GM12878 (cell line): ENCODE measurements at regions not wholly inside any gene's neighbourhood (a gene's known extent, or its start where the extent isn't known, plus 50 kb on each side); places are given as distances from the start of the nearest gene placed in this dataset.

ENCODE experiments used
- ATAC-seq: fragments of 200-7000 bp; cut with Tn5 transposase; 3 replicates; pipeline ENCODE4 v1.9.1; 2020; ENCODE audit warnings: mild to moderate bottlenecking, moderate library complexity
- BruUV-seq: library from RNA; stranded (reverse); fragments of 400-500 nt; replicated peaks from 2 replicates; lab custom pipeline; 2021; lab: Mats Ljungman, UMichigan
- CTCF ChIA-PET: fragments of 300-600 bp; sonication (Branson Sonifier 250); formaldehyde crosslinking; extraction: SDS; loops from one replicate; lab custom pipeline; 2021; ENCODE audit warnings: inconsistent platforms; lab: Yijun Ruan, JAX
- POLR2A ChIA-PET: fragments of 350-600 bp; formaldehyde crosslinking; extraction: SDS; loops from one replicate; lab custom pipeline; 2021; ENCODE audit warnings: inconsistent platforms; lab: Charles Lee
- RAD21 ChIA-PET: fragments of 300-600 bp; sonication (Branson Sonifier 250); formaldehyde crosslinking; loops from one replicate; lab custom pipeline; 2023; ENCODE audit warnings: antibody characterized with exemption; ENCODE audit not compliant: unreplicated experiment; lab: Charles Lee
- SMC1A ChIA-PET: fragments of 300-600 bp; sonication (Branson Sonifier 250); formaldehyde crosslinking; loops from one replicate; lab custom pipeline; 2023; ENCODE audit not compliant: unreplicated experiment, uncharacterized antibody; lab: Charles Lee
- DNase-seq: peaks from one replicate; pipeline ENCODE4 v3.0.0-alpha.2; 2011; ENCODE audit warnings: low read depth, low spot score
- FAIRE-seq: peaks from 3 replicates; lab custom pipeline; 2011; peaks lifted over from hg19 to GRCh38; lab: Jason Lieb, UNC
- H2AFZ ChIP-seq: 2 replicates; pipeline ENCODE4 v1.6.0; 2011; ENCODE audit warnings: low read depth, low read length, control low read depth; ENCODE audit not compliant: control insufficient read depth
- H3K27ac ChIP-seq: 2 replicates; pipeline ENCODE4 v1.5.1; 2011; ENCODE audit warnings: control low read depth; ENCODE audit not compliant: control insufficient read depth, insufficient read depth
- H3K27me3 ChIP-seq, 2 experiments: replicated peaks in 1 of 2; 2 replicates each; pipeline versions ENCODE4 v1.6.0 to v1.6.1; 2011; ENCODE audit warnings: low read length in 1 of 2; ENCODE audit not compliant: control insufficient read depth in 2 of 2, insufficient read depth in 2 of 2
- H3K36me3 ChIP-seq, 2 experiments: 2 replicates each; pipeline ENCODE4 v1.5.1; 2011; ENCODE audit warnings: low read length in 1 of 2; ENCODE audit not compliant: control insufficient read depth in 2 of 2, insufficient read depth in 2 of 2
- H3K4me1 ChIP-seq: 2 replicates; pipeline ENCODE4 v1.6.1; 2011; ENCODE audit warnings: mild to moderate bottlenecking, low read length, moderate library complexity, mixed read lengths; ENCODE audit not compliant: control insufficient read depth, insufficient read depth
- H3K4me2 ChIP-seq: 2 replicates; pipeline ENCODE4 v1.6.0; 2011; ENCODE audit warnings: control low read depth; ENCODE audit not compliant: control insufficient read depth, insufficient read depth
- H3K4me3 ChIP-seq: fragments of 200-600 bp; sonication (generic); 2 replicates; pipeline ENCODE4 v1.5.1; 2016
- H3K79me2 ChIP-seq: 2 replicates; pipeline ENCODE4 v1.6.0; 2011; ENCODE audit warnings: low read length; ENCODE audit not compliant: control insufficient read depth, insufficient read depth
- H3K9ac ChIP-seq: 2 replicates; pipeline ENCODE4 v1.8.0; 2011; ENCODE audit warnings: low read length, control low read depth, mixed read lengths; ENCODE audit not compliant: control insufficient read depth, insufficient read depth
- H3K9me3 ChIP-seq: replicated peaks from 3 replicates; pipeline ENCODE4 v1.5.1; 2011; ENCODE audit warnings: mild to moderate bottlenecking, low read length; ENCODE audit not compliant: control insufficient read depth, insufficient read depth
- H4K20me1 ChIP-seq: 2 replicates; pipeline ENCODE4 v1.6.0; 2011; ENCODE audit not compliant: control insufficient read depth, insufficient read depth
- BACH1 ChIP-seq: fragments of 450-650 bp; IDR thresholded peaks from 2 replicates; pipeline ENCODE4 v1.6.1; 2017; ENCODE audit warnings: mild to moderate bottlenecking, borderline replicate concordance
- ELK1 ChIP-seq: IDR thresholded peaks from 2 replicates; pipeline ENCODE4 v1.6.1; 2012; ENCODE audit warnings: low read depth, low read length, improper control_type of control experiment
- FOXM1 ChIP-seq: IDR thresholded peaks from 2 replicates; pipeline ENCODE4 v1.6.1; 2012; ENCODE audit warnings: low read depth, mild to moderate bottlenecking, inconsistent platforms, low read length, moderate library complexity
- PAX8 ChIP-seq: fragments of 450-650 bp; IDR thresholded peaks from 2 replicates; pipeline ENCODE4 v1.6.1; 2017; ENCODE audit warnings: mild to moderate bottlenecking, moderate library complexity
- REST ChIP-seq: IDR thresholded peaks from 2 replicates; pipeline ENCODE4 v1.6.1; 2012; ENCODE audit warnings: mild to moderate bottlenecking, low read depth, low read length
- SMC3 ChIP-seq: IDR thresholded peaks from 2 replicates; pipeline ENCODE4 v1.6.1; 2011; ENCODE audit warnings: low read length, improper control_type of control experiment, borderline replicate concordance
- SRF ChIP-seq, 2 experiments: IDR thresholded peaks; 2 replicates each; pipeline ENCODE4 v1.6.1; 2011; ENCODE audit warnings: low read depth in 2 of 2, low read length in 2 of 2, mild to moderate bottlenecking in 1 of 2, moderate library complexity in 1 of 2
- SUPT20H ChIP-seq: IDR thresholded peaks from 2 replicates; pipeline ENCODE4 v1.6.1; 2011; ENCODE audit warnings: low read depth, mild to moderate bottlenecking, low read length, moderate library complexity, borderline replicate concordance; ENCODE audit not compliant: control insufficient read depth
- WGBS: methylation state at CpG from one replicate; pipeline ENCODE4 v1.1.6; 2016; ENCODE audit warnings: low lambda C conversion rate; ENCODE audit not compliant: insufficient replicate concordance, insufficient coverage; ENCODE audit errors: missing lambda C conversion rate; 5-methylcytosine and 5-hydroxymethylcytosine counted together
- in situ Hi-C: fragments of 300-500 bp; cut with MboI; formaldehyde crosslinking; loops from 9 replicates; pipeline ENCODE4 v1.14.3; 2018; ENCODE audit warnings: mixed read lengths
- intact Hi-C: fragments of 100-400 bp; cut with micrococcal nuclease; formaldehyde crosslinking; loops from one replicate; pipeline ENCODE4 v1.14.2; 2022; ENCODE audit not compliant: unreplicated experiment
- TF ChIP-seq, protein P1 (sequence below), 3 experiments: IDR thresholded peaks in 2 of 3; conservative IDR thresholded peaks in 1 of 3; 2 replicates each; pipeline ENCODE4 v1.5.1; 2011; ENCODE audit warnings: low read depth in 3 of 3, low read length in 3 of 3, mild to moderate bottlenecking in 3 of 3, control low read depth in 2 of 3, moderate library complexity in 2 of 3, inconsistent platforms in 1 of 3, mixed read lengths in 1 of 3; ENCODE audit not compliant: control insufficient read depth in 2 of 3, insufficient read depth in 1 of 3; ENCODE audit errors: extremely low read depth in 1 of 3
- TF ChIP-seq, protein P2 (sequence below): IDR thresholded peaks from 2 replicates; pipeline ENCODE4 v1.6.1; 2012; ENCODE audit warnings: improper control_type of control experiment, low read depth, low read length; ENCODE audit not compliant: insufficient replicate concordance

- ATAC-seq: no peak
- POLR2A ChIA-PET: no interaction called here
- Histone ChIP-seq H2AFZ (no peak overlapping the region), H3K4me3 (no peak overlapping the region), H3K9ac (no peak overlapping the region), H3K27ac (no peak overlapping the region), H3K27me3 (no peaks in the 10 kb centered on the region), H3K4me2 (no peak overlapping the region), H3K9me3 (no peaks in the 10 kb centered on the region), H3K79me2 (no peaks in the 10 kb centered on the region), H4K20me1 (no peaks in the 10 kb centered on the region), H3K36me3 (no peaks in the 10 kb centered on the region), H3K4me1 (no peaks in the 10 kb centered on the region)
- no peak for DNase-seq
- no TSS peak for BruUV-seq
- FAIRE-seq: no peak
- SMC1A ChIA-PET: no interaction called here
- CTCF ChIA-PET: no interaction called here
- in situ Hi-C loops (no loop called here), intact Hi-C loops (no loop called here)
- RAD21 ChIA-PET: no interaction called here
- WGBS: 17% methylated on average over 2 of the region's 2 CpGs
- TF ChIP-seq SRF (IDR thresholded peaks at IDR 0.05; ENCODE audit: low read depth in 2 of 2, low read length in 2 of 2) (no peak), REST (no peak), SUPT20H (no peak), FOXM1 (no peak), SMC3 (no peak), ELK1 (no peak), PAX8 (no peak), BACH1 (no peak)
- TF ChIP-seq, protein P1, sequence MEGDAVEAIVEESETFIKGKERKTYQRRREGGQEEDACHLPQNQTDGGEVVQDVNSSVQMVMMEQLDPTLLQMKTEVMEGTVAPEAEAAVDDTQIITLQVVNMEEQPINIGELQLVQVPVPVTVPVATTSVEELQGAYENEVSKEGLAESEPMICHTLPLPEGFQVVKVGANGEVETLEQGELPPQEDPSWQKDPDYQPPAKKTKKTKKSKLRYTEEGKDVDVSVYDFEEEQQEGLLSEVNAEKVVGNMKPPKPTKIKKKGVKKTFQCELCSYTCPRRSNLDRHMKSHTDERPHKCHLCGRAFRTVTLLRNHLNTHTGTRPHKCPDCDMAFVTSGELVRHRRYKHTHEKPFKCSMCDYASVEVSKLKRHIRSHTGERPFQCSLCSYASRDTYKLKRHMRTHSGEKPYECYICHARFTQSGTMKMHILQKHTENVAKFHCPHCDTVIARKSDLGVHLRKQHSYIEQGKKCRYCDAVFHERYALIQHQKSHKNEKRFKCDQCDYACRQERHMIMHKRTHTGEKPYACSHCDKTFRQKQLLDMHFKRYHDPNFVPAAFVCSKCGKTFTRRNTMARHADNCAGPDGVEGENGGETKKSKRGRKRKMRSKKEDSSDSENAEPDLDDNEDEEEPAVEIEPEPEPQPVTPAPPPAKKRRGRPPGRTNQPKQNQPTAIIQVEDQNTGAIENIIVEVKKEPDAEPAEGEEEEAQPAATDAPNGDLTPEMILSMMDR (IDR thresholded peaks at IDR 0.05 in 2 of 3, conservative IDR thresholded peaks at IDR 0.05 in 1 of 3; ENCODE audit: control insufficient read depth in 2 of 3, extremely low read depth in 1 of 3, insufficient read depth in 1 of 3, low read depth in 3 of 3, low read length in 3 of 3): no peak
- TF ChIP-seq, protein P2, sequence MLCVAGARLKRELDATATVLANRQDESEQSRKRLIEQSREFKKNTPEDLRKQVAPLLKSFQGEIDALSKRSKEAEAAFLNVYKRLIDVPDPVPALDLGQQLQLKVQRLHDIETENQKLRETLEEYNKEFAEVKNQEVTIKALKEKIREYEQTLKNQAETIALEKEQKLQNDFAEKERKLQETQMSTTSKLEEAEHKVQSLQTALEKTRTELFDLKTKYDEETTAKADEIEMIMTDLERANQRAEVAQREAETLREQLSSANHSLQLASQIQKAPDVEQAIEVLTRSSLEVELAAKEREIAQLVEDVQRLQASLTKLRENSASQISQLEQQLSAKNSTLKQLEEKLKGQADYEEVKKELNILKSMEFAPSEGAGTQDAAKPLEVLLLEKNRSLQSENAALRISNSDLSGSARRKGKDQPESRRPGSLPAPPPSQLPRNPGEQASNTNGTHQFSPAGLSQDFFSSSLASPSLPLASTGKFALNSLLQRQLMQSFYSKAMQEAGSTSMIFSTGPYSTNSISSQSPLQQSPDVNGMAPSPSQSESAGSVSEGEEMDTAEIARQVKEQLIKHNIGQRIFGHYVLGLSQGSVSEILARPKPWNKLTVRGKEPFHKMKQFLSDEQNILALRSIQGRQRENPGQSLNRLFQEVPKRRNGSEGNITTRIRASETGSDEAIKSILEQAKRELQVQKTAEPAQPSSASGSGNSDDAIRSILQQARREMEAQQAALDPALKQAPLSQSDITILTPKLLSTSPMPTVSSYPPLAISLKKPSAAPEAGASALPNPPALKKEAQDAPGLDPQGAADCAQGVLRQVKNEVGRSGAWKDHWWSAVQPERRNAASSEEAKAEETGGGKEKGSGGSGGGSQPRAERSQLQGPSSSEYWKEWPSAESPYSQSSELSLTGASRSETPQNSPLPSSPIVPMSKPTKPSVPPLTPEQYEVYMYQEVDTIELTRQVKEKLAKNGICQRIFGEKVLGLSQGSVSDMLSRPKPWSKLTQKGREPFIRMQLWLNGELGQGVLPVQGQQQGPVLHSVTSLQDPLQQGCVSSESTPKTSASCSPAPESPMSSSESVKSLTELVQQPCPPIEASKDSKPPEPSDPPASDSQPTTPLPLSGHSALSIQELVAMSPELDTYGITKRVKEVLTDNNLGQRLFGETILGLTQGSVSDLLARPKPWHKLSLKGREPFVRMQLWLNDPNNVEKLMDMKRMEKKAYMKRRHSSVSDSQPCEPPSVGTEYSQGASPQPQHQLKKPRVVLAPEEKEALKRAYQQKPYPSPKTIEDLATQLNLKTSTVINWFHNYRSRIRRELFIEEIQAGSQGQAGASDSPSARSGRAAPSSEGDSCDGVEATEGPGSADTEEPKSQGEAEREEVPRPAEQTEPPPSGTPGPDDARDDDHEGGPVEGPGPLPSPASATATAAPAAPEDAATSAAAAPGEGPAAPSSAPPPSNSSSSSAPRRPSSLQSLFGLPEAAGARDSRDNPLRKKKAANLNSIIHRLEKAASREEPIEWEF: no peak
Measured at GRCh38 chr4:164461901-164462300, 292.0 kb upstream of the SMIM31 start.
